Upper lobe of right lung (tissue), 1 donor: ENCODE measurements at regions not wholly inside any gene's neighbourhood (a gene's known extent, or its start where the extent isn't known, plus 50 kb on each side); places are given as distances from the start of the nearest gene placed in this dataset.

ENCODE experiments used
- ATAC-seq: fragments of 200-7000 bp; cut with Tn5 transposase; one replicate; pipeline ENCODE4 v1.9.1; 2020; ENCODE audit warnings: mild to moderate bottlenecking, moderate library complexity
- DNase-seq: peaks from one replicate; pipeline ENCODE4 v3.0.0-alpha.2; 2020
- H3K27ac ChIP-seq: fragments of 200-600 bp; one replicate; pipeline ENCODE4 v1.8.0; 2022
- H3K27me3 ChIP-seq: fragments of 200-600 bp; one replicate; pipeline ENCODE4 v1.8.0; 2022; ENCODE audit warnings: mild to moderate bottlenecking
- H3K36me3 ChIP-seq: fragments of 200-600 bp; one replicate; pipeline ENCODE4 v1.8.0; 2022
- H3K4me1 ChIP-seq: fragments of 200-600 bp; one replicate; pipeline ENCODE4 v1.8.0; 2022
- H3K4me3 ChIP-seq: fragments of 200-600 bp; one replicate; pipeline ENCODE4 v1.8.0; 2022; ENCODE audit warnings: mild to moderate bottlenecking
- H3K9me3 ChIP-seq: fragments of 200-600 bp; one replicate; pipeline ENCODE4 v1.8.0; 2022
- CTCF ChIP-seq: fragments of 200-600 bp; IDR thresholded peaks from one replicate; pipeline ENCODE4 v1.8.0; 2022; ENCODE audit warnings: antibody characterized with exemption
- intact Hi-C: fragments of 100-400 bp; cut with DNase I; formaldehyde crosslinking; loops from one replicate; pipeline ENCODE4 v1.11.0; 2022
- donor health status: DM: no; HTN: yes; CAD: no; lungs with severe emphysema.

- intact Hi-C loops, result no loop called here
- no peak for DNase-seq
- Histone ChIP-seq H3K9me3 (no peaks in the 10 kb centered on the region), H3K27me3 (no peaks in the 10 kb centered on the region), H3K36me3 (no peaks in the 10 kb centered on the region), H3K27ac (no peak overlapping the region), H3K4me1 (no peaks in the 10 kb centered on the region), H3K4me3 (no peak overlapping the region)
- no peak for ATAC-seq
- TF ChIP-seq CTCF, result no peak
Measured at GRCh38 chr3:73315706-73316105, 254.2 kb downstream of the EBLN2 start.

- Histone ChIP-seq H3K4me3 (no peak overlapping the region), H3K4me1 (no peaks in the 10 kb centered on the region), H3K27me3 (no peaks in the 10 kb centered on the region), H3K36me3 (no peaks in the 10 kb centered on the region), H3K9me3 (no peaks in the 10 kb centered on the region), H3K27ac (no peak overlapping the region)
- intact Hi-C loops, result no loop called here
- TF ChIP-seq CTCF, result no peak
- ATAC-seq (no peak), DNase-seq (no peak)
Measured at GRCh38 chr3:73319179-73319769, 257.8 kb downstream of the EBLN2 start.

GRCh38 chr3:73321286-73321999 lies 260.0 kb downstream of the EBLN2 start:
- ATAC-seq (no peak), DNase-seq (no peak)
- no peak overlapping the region for H3K4me3 ChIP-seq
- TF ChIP-seq CTCF, result no peak
- intact Hi-C loops, result no loop called here
- no peaks in the 10 kb centered on the region for H3K4me1 ChIP-seq
- H3K27me3 ChIP-seq, result no peaks in the 10 kb centered on the region
- no peak overlapping the region for H3K27ac ChIP-seq
- H3K9me3 ChIP-seq, result no peaks in the 10 kb centered on the region
- no peaks in the 10 kb centered on the region for H3K36me3 ChIP-seq

- no peaks in the 10 kb centered on the region for H3K27me3 ChIP-seq
- TF ChIP-seq CTCF, result no peak
- H3K9me3 ChIP-seq, result no peaks in the 10 kb centered on the region
- intact Hi-C loops, result no loop called here
- H3K27ac ChIP-seq, result peak overlapping the region; percentile 33
- no peak for DNase-seq
- no peak overlapping the region for H3K4me3 ChIP-seq
- no peak for ATAC-seq
- no peaks in the 10 kb centered on the region for H3K36me3 ChIP-seq
- no peaks in the 10 kb centered on the region for H3K4me1 ChIP-seq
Measured at GRCh38 chr3:73324203-73325155, 263.0 kb downstream of the EBLN2 start.

- H3K9me3 ChIP-seq, result no peaks in the 10 kb centered on the region
- intact Hi-C loops, result no loop called here
- DNase-seq, result no peak
- no peak for ATAC-seq
- no peak for TF ChIP-seq CTCF
- no peaks in the 10 kb centered on the region for H3K36me3 ChIP-seq
- H3K27me3 ChIP-seq, result no peaks in the 10 kb centered on the region
- no peaks in the 10 kb centered on the region for H3K4me1 ChIP-seq
- no peak overlapping the region for H3K4me3 ChIP-seq
- no peak overlapping the region for H3K27ac ChIP-seq
Measured at GRCh38 chr3:73326396-73326795, 264.9 kb downstream of the EBLN2 start.
